A549 (cell line): ENCODE measurements at regions not wholly inside any gene's neighbourhood (a gene's known extent, or its start where the extent isn't known, plus 50 kb on each side); places are given as distances from the start of the nearest gene placed in this dataset.

Experiments
- CEBPB ChIP-seq, 2 experiments: fragments of >200 bp in 1 of 2; sonication (Bioruptor Twin) in 1 of 2; formaldehyde crosslinking in 1 of 2; IDR thresholded peaks; 2 replicates each; pipeline ENCODE4 v1.6.1; 2012 to 2016
- POLR2A ChIP-seq: IDR thresholded peaks from 2 replicates; pipeline ENCODE4 v1.6.1; 2012; ENCODE audit warnings: mild to moderate bottlenecking, low read length
- REST ChIP-seq: fragments of 200-600 bp; sonication (generic); IDR thresholded peaks from 2 replicates; pipeline ENCODE4 v1.6.1; 2016; ENCODE audit warnings: antibody characterized with exemption, mild to moderate bottlenecking, moderate library complexity
- USF2 ChIP-seq: fragments of 450-650 bp; IDR thresholded peaks from 2 replicates; pipeline ENCODE4 v1.6.1; 2014; ENCODE audit warnings: antibody characterized with exemption
- ZFP36 ChIP-seq: fragments of 450-650 bp; IDR thresholded peaks from 2 replicates; pipeline ENCODE4 v1.6.1; 2014; ENCODE audit warnings: borderline replicate concordance; ENCODE audit not compliant: partially characterized antibody

GRCh38 chr5:143671674-143672569 lies 140.0 kb upstream of the HMHB1 start:
- TF ChIP-seq REST: no peak
- no peak for TF ChIP-seq POLR2A
- TF ChIP-seq USF2: no peak
- TF ChIP-seq CEBPB (IDR thresholded peaks at IDR 0.05): no peak
- no peak for TF ChIP-seq ZFP36
